ENCODE measurements at regions not wholly inside any gene's neighbourhood (a gene's known extent, or its start where the extent isn't known, plus 50 kb on each side); places are given as distances from the start of the nearest gene placed in this dataset.

DNA sequence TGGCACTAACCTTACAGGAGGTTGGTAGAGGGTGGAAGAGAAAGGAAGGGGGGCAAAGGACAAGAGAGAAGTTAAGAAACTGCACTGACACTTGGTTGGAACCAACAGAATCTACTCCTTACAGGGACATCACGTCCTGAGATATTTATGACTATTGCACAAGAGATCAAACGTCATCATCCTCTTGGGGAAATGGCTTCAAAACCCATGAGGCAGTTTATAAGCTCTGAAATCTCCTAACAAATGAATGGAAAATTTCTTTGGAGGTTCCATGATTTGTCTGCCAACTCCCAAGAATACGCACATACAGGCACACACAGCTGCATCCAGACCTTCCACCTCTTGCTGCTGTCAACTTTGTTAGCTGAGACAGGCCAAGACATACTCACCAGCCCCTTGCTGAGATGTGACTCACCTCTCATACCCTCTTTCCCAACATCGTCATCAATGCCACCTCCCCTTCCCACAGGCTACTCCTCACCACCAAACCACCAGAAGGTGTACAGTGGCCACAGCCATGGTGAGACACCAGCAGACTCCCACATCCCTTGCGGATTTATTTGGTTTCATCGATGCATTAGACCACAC, 135.5 kb downstream of the SETD4 start:
- no peak overlapping the region for H3K27ac ChIP-seq
- TF ChIP-seq, protein P1, sequence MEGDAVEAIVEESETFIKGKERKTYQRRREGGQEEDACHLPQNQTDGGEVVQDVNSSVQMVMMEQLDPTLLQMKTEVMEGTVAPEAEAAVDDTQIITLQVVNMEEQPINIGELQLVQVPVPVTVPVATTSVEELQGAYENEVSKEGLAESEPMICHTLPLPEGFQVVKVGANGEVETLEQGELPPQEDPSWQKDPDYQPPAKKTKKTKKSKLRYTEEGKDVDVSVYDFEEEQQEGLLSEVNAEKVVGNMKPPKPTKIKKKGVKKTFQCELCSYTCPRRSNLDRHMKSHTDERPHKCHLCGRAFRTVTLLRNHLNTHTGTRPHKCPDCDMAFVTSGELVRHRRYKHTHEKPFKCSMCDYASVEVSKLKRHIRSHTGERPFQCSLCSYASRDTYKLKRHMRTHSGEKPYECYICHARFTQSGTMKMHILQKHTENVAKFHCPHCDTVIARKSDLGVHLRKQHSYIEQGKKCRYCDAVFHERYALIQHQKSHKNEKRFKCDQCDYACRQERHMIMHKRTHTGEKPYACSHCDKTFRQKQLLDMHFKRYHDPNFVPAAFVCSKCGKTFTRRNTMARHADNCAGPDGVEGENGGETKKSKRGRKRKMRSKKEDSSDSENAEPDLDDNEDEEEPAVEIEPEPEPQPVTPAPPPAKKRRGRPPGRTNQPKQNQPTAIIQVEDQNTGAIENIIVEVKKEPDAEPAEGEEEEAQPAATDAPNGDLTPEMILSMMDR (conservative IDR thresholded peaks at IDR 0.05): no peak

DNA sequence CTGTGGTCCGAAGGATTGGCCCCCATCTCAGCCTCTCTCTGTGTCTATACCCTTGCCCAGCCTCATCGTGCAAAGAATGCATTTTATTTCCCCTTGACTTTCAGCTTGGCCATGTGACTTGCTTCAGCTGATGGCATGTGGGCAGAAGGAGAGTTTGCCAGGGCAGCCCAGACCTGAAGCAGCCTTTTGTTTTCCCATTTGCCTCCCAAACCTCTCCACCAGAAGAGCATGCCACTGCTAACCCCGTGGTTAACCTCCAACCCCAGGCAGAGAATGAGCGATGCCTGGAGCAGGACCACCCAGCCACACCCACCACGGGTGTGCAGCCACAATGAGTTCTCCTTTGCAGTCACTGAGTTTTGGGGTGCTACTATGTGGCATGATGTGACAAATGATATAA, 136.4 kb downstream of the SETD4 start:
- TF ChIP-seq, protein P1 (conservative IDR thresholded peaks at IDR 0.05): no peak
- H3K27ac ChIP-seq: no peak overlapping the region

DNA sequence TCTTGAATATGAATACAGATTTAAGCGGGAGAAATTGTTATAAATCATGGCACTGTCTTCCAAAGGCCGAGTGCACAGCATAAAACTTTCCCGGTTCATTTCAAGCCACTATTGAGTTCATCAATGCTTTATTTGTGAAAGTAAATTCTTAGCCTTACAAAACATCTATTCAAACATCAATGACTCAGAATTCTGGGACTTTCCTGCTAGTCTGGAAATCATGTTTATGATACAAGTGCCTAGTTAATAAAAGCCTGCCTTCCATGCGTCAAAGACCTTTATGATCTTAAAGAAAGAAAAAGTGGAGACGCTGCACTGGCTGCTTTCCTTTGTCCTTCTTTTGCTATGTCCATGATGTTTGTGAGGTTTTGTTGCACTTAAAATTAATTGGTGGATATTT, 137.7 kb downstream of the SETD4 start:
- TF ChIP-seq, protein P1 (conservative IDR thresholded peaks at IDR 0.05): no peak
- H3K27ac ChIP-seq: no peak overlapping the region

DNA sequence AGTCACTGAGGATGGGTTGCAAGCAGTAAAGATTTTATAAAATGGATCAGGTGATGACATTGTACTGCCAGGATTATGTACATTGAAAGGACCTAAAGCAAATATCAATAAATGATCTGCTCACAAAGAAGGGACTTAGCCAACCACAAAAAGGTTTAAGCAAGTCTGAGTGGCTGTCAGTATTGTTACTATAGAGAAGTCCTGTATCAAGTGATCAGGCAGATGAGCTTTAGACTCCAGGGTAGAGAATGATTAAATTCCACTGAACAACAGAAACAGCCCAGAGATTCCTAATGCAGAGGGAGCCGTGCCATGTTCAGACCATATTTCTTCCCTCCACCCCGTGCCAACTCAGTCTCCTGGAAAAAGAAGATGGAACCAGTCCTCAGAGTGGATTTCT, 138.9 kb downstream of the SETD4 start:
- no peak overlapping the region for H3K27ac ChIP-seq
- TF ChIP-seq, protein P1 (conservative IDR thresholded peaks at IDR 0.05): no peak

DNA sequence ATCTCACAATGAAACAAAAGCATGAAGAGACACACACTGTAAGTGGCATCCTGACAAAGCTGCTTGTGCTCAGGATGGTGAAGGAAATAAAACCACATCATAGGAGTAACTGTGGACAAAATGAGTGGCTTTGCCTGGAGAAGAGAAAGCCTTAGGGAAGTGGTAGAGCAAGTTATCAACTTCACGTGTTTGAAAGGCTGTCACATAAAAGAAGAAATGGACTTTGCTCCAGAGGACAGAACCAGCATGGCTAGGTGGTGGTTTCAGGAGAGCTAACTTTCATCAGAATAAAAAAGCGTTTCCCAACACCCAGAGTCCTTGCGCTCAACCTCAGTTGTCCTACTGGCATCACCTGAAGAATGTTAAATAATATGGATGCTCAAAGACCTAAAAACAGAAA, 139.9 kb downstream of the SETD4 start:
- no peak overlapping the region for H3K27ac ChIP-seq
- TF ChIP-seq, protein P1 (conservative IDR thresholded peaks at IDR 0.05): no peak

DNA sequence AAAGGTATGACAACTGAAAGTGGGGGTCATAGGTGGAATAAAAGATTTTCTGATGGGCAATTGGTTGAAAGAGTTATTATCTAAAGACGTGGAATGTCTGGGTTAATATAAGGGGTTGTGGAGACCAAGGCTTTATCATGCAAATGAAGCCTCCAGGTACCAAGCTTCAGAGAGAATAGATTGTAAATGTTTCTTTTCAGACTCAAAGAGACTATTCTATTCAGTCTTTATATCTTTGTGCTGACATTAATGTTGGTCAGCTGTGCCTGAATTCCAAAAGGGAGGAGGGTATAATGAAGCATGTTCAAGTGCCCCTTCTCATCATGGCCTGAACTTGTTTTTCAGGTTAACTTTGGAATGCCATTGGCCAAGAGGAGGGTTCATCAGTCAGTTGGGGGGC, 145.3 kb downstream of the SETD4 start:
- no peak overlapping the region for H3K27ac ChIP-seq
- TF ChIP-seq, protein P1 (conservative IDR thresholded peaks at IDR 0.05): no peak

DNA sequence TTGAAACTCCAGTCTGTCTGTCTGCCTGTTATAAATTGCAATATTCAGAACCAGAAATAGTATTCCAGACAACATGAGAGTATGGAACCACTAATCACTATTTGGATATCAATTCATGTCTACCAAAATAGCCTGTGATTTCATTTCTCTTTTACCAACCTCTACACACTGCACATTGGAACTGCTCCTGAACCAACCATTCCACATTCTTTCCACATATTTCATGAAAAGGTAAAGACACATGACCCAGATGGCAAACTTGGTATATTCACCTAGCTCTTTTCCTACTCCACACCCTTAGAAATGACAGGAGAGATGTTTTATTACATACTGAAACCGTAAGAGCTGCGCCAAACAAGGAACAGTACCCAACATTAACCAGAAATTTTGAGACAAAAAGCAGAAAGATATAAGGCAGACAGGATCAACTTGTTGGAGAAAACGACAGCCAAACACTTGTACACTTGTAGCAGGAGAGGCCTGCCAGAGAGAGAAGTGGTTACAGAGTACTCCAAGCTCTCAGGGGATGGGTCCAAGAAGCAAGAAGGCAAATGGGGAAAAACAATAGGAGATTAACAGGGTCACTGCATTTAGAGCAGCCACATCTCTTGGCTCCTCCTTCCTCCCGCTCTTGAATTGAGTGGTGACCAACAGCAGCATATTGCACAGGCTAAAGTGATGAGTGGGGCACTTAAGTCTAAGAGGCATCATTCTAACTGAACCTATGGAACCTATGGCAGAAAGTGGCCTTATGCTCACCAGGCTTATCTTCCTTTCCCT, 148.7 kb downstream of the SETD4 start:
- TF ChIP-seq, protein P1 (conservative IDR thresholded peaks at IDR 0.05): no peak
- no peak overlapping the region for H3K27ac ChIP-seq

Data from VCaP (cell line).